ENCODE measurements at regions not wholly inside any gene's neighbourhood (a gene's known extent, or its start where the extent isn't known, plus 50 kb on each side); places are given as distances from the start of the nearest gene placed in this dataset.

DNA sequence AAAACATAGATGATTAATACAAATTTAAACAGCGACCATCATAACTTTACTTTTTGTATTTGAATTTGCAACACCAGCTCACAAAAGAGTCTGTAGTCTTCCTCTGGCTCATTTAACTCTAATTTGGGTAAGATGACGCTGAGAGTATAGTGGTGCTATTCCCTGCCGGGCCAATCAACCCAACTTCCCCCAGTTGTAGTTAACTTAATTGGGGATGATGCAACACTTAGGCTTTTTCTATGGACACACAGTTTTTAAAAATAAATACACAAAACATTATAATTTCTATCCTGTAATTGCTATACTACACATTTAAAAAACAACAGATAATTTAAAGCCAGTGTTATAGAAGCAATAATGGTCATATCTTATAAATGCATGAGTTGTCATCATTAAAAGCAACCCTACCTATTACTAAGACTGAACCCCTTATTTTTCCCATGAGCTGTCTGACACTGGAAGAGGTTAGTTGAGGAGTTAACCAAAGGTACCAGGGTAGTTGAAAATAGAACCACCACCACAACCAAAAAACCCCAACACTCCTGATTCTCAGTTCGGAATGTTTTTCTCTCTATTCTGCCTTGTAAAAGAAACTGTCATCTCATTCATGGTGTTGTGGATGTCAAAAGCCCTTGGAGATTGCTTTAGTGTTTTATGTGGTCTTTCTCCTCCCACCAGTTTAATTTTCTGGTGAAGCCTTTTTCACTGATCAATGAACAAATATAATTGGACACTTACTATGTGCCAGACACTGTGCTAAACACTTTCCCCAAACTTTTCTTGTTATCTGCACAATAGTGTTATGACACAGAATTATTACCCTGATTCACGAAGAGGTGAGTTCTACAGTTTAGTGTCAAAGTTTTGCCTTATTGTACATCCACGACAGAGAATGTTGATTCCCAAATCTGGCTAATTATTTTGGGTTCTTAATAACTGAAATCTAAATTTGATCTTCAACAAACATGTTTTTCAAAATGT, 61.5 kb upstream of the RAPGEF2 start:
- DNase-seq: no peak

DNA sequence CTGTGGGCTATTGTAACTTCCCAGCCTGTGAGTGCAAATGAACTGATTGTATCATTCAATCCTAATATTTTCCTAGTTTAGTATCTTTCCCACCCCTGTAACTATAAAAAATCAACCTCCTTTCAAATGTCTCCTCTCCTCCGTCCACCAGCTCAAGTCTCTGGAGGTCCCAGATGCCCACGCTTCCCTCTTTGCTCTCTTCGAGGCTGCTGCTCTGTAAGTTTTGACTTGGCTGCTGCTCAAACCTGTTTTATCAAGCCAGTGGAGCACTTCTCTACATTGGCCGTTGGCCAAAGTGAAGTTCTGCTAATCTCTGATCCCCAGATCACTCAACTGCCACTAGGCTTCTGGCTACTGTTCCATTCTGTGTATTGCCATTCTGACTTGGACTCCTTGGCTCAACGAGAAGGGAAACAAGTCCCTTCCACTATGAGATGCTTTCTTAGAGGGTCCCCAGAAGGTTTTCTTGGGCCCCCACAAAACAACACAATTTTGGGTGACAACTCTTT, 60.7 kb upstream of the RAPGEF2 start:
- DNase-seq: no peak

DNA sequence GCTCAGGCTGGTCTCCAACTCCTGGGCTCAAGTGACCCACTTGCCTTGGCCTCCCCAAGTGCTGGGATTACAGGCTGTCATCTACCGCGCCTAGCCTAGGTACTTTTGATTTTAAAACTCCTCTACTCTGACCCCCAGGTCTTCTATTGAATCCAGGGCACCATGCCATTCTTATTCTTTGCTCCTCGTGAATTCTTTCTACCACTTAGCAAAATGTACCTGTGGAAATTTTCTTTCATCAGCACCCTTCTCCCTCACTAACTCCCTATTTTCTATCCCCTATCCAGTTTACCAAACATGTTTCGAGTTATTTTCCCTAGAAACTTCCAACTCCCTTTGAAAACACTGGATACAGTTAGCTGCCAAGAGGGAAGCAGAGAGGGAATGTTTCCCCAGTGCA, 60.0 kb upstream of the RAPGEF2 start:
- no peak for DNase-seq

DNA sequence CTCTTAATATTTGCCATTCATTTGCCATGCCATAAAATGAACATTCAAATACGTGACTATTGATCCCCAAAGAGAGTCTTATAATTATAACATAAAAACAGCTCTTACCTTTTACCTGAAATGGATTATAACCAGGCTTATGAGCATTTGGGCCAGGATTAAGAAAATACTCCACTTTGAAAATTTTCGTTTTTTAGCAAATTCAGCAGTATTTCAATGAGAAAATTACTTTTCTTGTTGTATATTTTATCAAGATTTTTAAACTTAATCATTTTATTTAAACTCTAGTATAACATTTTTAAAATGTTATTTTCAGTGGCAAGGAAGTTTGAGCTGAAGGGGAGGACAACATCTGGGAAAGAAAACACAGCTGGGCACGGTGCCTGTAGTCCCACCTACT, 59.0 kb upstream of the RAPGEF2 start:
- no peak for DNase-seq

DNA sequence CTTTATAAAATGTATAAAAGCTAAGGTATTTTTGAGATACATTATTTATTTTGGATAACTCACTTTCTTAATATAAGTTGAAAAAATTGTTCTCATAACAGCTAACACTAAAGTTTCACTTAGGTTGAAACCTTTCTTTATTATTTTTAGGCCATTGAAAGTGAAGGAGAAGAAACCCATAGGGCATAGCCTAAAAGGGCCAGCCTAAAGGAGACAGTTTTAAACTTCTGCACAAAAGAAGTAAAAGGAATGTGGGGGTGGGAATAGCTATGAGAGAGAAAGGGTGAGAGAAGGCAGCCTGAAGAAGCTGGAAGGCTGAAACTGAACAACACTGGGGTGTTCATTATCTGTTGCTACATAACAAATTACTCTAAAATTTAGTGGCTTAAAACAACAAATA, 57.6 kb upstream of the RAPGEF2 start:
- no peak for DNase-seq

DNA sequence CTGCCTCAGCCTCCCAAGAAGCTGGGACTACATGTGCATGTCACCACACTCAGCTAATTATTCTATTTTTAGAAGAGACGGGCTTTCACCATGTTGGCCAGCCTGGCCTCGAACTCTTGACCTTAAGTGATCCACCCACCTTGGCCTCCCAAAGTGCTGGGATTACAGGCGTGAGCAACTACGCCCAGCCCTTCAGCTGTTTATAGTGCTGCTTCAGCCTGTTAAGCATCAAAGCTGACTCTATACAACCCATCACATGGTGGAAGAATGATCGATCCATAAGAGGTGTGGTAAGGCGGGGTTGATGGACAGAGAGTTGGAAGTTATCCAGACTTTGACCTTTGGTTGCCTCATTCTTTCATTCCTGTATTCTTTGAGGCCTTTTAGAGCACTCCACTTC, 56.2 kb upstream of the RAPGEF2 start:
- no peak for DNase-seq

DNA sequence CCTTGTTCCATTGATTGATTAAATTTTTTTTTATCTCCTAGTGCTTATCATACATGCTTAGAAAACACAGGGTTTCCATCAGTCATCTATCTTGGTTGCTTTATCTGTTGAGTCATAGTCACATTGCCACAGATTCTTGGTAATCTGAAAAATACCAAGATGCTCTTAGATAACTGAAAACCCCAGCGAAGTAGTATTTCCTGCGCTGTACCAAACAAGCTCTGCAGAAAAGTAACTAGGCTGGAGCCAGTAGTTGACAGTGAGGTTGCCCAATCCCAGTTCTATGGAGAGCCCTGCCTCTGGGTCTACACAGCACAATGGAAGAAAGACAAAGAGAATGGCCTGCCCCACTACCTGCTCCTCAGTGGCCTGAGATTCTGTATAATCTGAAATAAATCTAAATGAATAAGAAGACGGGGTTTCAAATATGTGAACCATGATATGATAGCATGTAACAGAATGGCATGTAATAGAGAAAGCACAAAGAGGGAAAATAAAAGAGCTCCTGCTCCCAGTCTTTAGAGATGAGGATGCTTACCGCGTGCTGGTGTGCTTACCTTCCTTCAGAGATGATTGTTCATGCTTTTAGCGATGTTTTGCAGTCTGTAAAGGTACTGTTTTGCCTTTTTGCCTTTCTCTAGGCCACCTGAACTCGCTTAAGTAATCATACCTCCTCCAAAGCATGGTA, 55.3 kb upstream of the RAPGEF2 start:
- DNase-seq: peak; percentile 72

DNA sequence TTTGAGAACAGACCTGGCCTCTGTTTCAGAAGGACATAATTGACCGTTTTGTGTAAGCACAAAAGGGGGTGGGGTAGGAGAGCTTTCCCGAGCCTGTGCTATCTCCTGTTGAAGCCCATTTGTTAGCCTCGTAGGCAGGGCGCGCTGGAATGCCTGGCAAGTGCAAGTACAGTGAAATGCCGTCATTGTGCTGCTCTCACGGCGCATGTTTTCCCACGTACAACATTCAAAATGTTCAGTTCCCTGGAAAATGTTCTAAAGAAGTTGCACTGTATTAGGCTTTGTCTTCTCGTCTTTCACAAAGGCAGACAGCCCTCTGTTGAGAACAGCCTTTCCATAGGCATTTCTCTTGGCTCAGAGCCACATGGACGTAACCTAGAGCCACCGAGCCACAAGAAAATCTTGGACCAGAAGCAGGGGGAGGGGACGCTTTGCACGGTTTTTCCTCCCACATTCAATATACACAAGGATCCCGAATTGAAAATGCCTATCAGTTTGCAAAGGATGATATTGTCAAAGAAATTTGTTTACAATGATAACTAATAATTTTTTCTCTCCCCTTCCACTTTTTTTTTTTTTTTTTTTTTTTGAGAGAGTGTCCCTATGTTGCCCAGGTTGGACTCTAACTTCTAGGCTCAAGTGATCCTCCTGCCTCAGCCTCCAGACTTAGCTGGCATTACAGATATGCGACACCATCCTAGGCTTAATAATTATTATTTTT, 54.6 kb upstream of the RAPGEF2 start:
- DNase-seq: no peak

DNA sequence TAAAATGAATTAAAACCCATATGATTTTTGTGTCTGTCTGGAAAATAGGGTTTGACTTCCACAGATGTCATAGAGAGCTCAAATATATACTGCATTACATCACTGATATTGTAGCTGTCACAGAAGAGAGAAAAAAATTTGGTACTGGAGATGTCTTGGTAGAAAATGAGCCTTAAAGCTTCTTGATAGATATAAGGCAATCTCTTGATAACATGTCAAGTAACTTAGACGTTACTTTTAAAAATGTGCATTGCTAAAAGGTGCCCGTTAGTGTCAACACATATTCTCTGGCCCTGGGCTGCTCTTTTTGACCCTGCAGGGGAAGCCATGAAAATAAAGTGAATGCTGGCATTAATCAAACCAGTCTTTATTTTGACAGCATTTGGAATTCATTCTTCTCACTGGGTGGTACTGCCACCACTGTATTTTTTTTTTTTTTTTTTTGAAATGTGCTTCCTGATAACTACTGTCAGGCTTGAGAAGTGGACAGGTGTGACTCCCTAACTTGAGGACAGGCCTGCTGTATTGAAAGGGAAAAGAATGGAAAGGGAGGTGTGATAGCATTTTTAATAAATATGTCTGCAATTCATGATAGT, 53.0 kb upstream of the RAPGEF2 start:
- no peak for DNase-seq

DNA sequence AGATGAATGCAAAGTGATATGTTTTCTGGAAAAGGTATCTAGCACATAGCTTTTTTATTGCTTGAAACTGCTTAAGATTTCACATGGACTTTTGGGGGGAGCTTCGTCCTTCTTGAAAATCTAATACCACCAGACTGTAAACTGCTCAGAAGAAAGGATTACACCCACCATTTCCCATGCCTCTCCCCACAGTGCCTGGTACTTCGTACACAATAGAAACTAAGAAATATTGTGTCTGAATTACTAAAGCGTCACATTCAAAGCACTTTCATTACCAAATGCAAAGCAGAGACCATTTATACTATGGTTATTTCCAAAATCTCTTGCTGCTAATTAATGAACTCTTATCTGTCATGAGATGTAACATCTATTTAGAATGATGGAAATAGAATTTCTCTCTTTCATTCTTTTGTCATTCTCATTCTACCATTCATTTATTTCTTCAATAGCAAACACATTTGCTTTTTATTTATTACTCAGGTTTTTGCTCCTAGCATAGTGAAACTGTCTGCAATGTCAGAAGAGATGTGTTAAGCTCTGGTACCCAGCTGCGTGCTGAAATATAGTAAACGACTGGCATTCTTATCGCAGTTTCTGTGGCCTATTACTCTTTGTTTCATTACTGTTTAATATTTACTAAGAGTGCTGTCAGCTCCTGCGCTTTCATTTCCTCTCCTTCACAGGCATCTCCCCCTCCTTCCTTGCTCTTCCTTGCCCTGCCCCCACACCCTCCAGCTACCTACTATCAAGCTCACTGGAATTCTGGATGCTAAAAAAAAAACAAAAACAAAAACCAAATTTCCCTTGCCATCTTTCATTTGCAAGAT, 51.4 kb upstream of the RAPGEF2 start:
- peak; percentile 23 for DNase-seq

DNA sequence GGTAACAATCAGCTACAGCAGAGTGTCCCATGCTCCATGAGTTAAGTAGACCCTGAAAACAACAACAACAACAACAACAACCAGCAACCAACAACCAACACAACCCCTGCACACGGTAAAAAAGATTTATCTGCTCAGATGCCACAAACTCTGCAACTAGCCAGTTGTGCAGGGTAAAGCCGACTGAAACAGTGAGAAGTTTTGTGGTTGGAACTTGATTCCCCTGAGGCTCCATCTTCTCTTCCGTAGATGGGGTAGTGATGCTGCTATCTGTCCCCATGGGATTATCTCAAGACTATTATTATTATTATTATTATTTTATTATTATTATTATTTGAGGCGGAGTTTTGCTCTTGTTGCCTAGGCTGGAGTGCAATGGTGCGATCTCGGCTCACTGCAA, 50.6 kb upstream of the RAPGEF2 start:
- no peak for DNase-seq
